WERI-Rb-1 (cell line): ENCODE measurements at regions not wholly inside any gene's neighbourhood (a gene's known extent, or its start where the extent isn't known, plus 50 kb on each side); places are given as distances from the start of the nearest gene placed in this dataset.

ENCODE experiments used
- DNase-seq: peaks from one replicate; pipeline ENCODE4 v3.0.0-alpha.2; 2020
- H3K27ac ChIP-seq: fragments of 250-450 bp; sonication (Bioruptor Pico); 2 replicates; pipeline ENCODE4 v1.5.1; 2020; ENCODE audit warnings: mild to moderate bottlenecking, moderate library complexity
- H3K27me3 ChIP-seq: fragments of 250-450 bp; sonication (Bioruptor Pico); 2 replicates; pipeline ENCODE4 v1.5.1; 2021; ENCODE audit warnings: mild to moderate bottlenecking, low read depth, moderate library complexity; ENCODE audit not compliant: insufficient read depth, severe bottlenecking
- H3K36me3 ChIP-seq: fragments of 250-450 bp; sonication (Bioruptor Pico); 2 replicates; pipeline ENCODE4 v1.5.1; 2020; ENCODE audit warnings: mild to moderate bottlenecking, moderate library complexity
- H3K4me3 ChIP-seq: 2 replicates; pipeline ENCODE4 v1.5.1; 2011; ENCODE audit warnings: low read depth, mild to moderate bottlenecking, control low read depth, low read length
- H3K9me3 ChIP-seq: fragments of 250-450 bp; sonication (Bioruptor Pico); 2 replicates; pipeline ENCODE4 v1.5.1; 2021; ENCODE audit warnings: mild to moderate bottlenecking, moderate library complexity; ENCODE audit not compliant: severe bottlenecking
- CTCF ChIP-seq: IDR thresholded peaks from 2 replicates; pipeline ENCODE4 v1.5.1; 2011; ENCODE audit warnings: low read depth, mild to moderate bottlenecking, control low read depth, inconsistent platforms, low read length

DNA sequence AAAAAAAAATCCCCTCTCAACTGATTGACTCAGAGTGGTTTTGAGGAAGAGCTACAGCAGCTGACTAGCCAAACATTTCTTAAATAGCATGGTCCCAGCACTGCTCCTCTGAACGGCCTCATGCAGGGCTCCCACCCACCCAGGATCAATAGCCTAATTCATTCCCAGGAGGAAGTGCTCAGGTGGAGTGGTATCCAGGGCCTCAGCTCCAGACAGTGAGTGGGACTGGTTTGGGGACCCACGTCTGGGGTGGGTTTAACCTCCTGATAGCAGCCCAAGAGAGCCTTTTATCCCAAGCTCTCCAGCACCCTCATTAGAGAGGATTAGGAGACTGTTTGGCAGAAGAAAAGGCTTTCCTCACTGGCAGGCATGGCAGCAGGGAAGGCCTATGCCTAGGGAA, 68.5 kb upstream of the CDH5 start:
- H3K9me3 ChIP-seq = no peaks in the 10 kb centered on the region
- TF ChIP-seq CTCF = no peak
- H3K27me3 ChIP-seq = no peaks in the 10 kb centered on the region
- no peak overlapping the region for H3K27ac ChIP-seq
- DNase-seq = no peak
- H3K4me3 ChIP-seq = no peak overlapping the region
- no peaks in the 10 kb centered on the region for H3K36me3 ChIP-seq

GRCh38 chr16:66296591-66296990, 69.9 kb upstream of the CDH5 start:
- H3K36me3 ChIP-seq = no peaks in the 10 kb centered on the region
- no peaks in the 10 kb centered on the region for H3K27me3 ChIP-seq
- no peaks in the 10 kb centered on the region for H3K9me3 ChIP-seq
- no peak for DNase-seq
- H3K27ac ChIP-seq = no peak overlapping the region
- no peak overlapping the region for H3K4me3 ChIP-seq
- no peak for TF ChIP-seq CTCF

DNA sequence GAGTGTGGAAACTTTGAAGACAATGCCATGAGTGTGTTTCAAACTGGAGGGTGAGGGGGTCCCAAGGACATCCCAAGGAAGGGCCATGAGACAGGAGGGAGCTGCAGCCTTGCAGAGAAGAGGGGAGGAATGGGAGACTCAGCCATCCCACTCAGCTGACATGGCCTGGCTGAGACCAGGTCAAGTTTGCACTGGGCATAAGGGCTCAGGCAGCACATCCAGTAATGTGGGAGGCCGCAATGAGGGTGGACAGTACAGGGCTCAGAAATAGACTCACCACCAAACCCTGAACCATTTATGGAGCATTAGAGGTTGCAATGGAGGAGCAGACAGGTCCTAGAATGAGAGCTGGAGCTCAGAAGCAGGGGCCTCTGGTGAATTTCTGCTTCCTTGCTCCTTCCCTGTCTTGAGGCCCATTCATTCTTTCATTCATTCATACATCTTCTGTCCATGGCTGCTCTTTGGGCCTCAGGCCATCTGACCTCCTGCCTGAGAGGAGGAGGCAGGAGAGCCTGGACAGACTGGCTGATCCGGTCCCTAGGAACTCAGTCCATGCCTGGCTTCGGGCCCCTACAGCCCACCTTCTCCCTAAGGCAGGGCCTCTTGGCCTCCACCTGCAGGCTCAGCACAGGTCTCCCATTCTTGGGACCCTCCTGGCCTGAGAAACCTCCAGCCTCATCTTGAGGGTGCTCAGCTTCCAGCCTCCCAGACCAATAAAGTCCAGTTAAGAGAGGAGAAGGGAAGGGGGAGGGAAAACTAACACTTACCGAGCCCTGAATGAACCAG, 70.5 kb upstream of the CDH5 start:
- no peaks in the 10 kb centered on the region for H3K27me3 ChIP-seq
- TF ChIP-seq CTCF = no peak
- no peak overlapping the region for H3K27ac ChIP-seq
- no peaks in the 10 kb centered on the region for H3K36me3 ChIP-seq
- H3K9me3 ChIP-seq = no peaks in the 10 kb centered on the region
- no peak for DNase-seq
- no peak overlapping the region for H3K4me3 ChIP-seq

GRCh38 chr16:66295213-66295612, 71.3 kb upstream of the CDH5 start:
- Histone ChIP-seq H3K4me3 (no peak overlapping the region), H3K27me3 (no peaks in the 10 kb centered on the region), H3K36me3 (no peaks in the 10 kb centered on the region), H3K9me3 (no peaks in the 10 kb centered on the region), H3K27ac (no peak overlapping the region)
- no peak for TF ChIP-seq CTCF
- DNase-seq = no peak

DNA sequence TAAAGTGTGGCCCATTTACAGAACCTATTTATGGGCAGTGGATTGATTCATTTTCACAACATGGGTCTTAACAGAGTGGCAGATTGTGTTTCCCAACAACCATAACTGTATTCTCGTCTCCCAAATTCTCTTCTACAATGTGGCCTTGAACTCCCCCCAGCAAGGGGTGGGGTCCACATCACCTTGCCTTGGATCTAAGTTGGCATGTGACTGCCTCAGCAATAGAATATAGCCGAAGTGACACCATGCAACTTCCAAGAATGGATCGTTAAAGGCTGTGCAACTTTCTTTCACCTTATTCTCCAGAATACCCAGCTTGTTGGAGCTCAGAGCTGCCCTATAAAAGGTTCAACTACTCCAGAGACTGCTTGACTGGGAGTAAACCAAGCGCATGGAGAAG, 72.0 kb upstream of the CDH5 start:
- Histone ChIP-seq H3K4me3 (no peak overlapping the region), H3K27ac (no peak overlapping the region), H3K27me3 (no peaks in the 10 kb centered on the region), H3K36me3 (no peaks in the 10 kb centered on the region), H3K9me3 (no peaks in the 10 kb centered on the region)
- TF ChIP-seq CTCF = no peak
- DNase-seq = no peak

DNA sequence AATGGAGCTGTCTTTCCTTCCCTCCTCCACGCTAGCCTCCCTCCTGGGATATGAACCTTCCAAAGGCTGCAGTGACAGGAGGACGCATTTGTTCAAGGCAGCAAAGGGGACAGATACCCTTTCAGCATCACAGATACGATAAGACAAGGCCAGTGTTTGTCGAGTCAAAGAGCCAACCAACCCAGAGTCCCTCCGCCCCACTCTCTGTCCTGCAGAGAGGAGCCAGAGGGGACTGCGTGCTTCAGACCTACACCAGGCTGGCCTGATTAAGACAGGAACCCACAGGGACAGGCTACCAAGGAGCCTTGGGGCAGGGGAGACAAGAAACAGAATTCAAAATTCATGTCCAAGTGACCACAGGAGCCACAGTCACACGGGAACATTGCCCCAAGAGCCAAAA, 72.6 kb upstream of the CDH5 start:
- Histone ChIP-seq H3K9me3 (no peaks in the 10 kb centered on the region), H3K27me3 (no peaks in the 10 kb centered on the region), H3K27ac (no peak overlapping the region), H3K36me3 (no peaks in the 10 kb centered on the region), H3K4me3 (no peak overlapping the region)
- TF ChIP-seq CTCF = no peak
- no peak for DNase-seq
